GM19438 (cell line): ENCODE measurements at regions not wholly inside any gene's neighbourhood (a gene's known extent, or its start where the extent isn't known, plus 50 kb on each side); places are given as distances from the start of the nearest gene placed in this dataset.

Source experiments
- ATAC-seq: cut with Tn5 transposase; IDR thresholded peaks from one replicate; pipeline ENCODE4 v1.9.1; 2021; ENCODE audit warnings: low read depth; ENCODE audit not compliant: unreplicated experiment

GRCh38 chr3:187821616-187822317, 76.5 kb upstream of the BCL6 start:
- no peak for ATAC-seq

- no peak for ATAC-seq
Measured at GRCh38 chr3:187822402-187822801, 77.1 kb upstream of the BCL6 start.

GRCh38 chr3:187823746-187824145, 78.5 kb upstream of the BCL6 start:
- no peak for ATAC-seq

- ATAC-seq, result no peak
Measured at GRCh38 chr3:187827723-187828122, 82.5 kb upstream of the BCL6 start.

GRCh38 chr3:187828579-187829452, 83.5 kb upstream of the BCL6 start:
- ATAC-seq, result peak; percentile 82

GRCh38 chr3:187830181-187830580, 84.9 kb upstream of the BCL6 start:
- no peak for ATAC-seq

- no peak for ATAC-seq
Measured at GRCh38 chr3:187831125-187832051, 86.1 kb upstream of the BCL6 start.

- no peak for ATAC-seq
Measured at GRCh38 chr3:187832202-187832601, 86.9 kb upstream of the BCL6 start.

- ATAC-seq, result no peak
Measured at GRCh38 chr3:187833375-187833774, 88.1 kb upstream of the BCL6 start.

- no peak for ATAC-seq
Measured at GRCh38 chr3:187833799-187834578, 88.7 kb upstream of the BCL6 start.

GRCh38 chr3:187836823-187837770, 91.8 kb upstream of the BCL6 start:
- no peak for ATAC-seq

GRCh38 chr3:187838016-187838540, 92.8 kb upstream of the BCL6 start:
- no peak for ATAC-seq

- ATAC-seq, result no peak
Measured at GRCh38 chr3:187839422-187839821, 94.2 kb upstream of the BCL6 start.

- ATAC-seq, result no peak
Measured at GRCh38 chr3:187840856-187841255, 95.6 kb upstream of the BCL6 start.

GRCh38 chr3:187841560-187841959, 96.3 kb upstream of the BCL6 start:
- ATAC-seq, result no peak

GRCh38 chr3:187843654-187844053, 98.4 kb upstream of the BCL6 start:
- no peak for ATAC-seq

- no peak for ATAC-seq
Measured at GRCh38 chr3:187844708-187845107, 99.4 kb upstream of the BCL6 start.

- ATAC-seq, result no peak
Measured at GRCh38 chr3:187845826-187846225, 100.6 kb upstream of the BCL6 start.

- no peak for ATAC-seq
Measured at GRCh38 chr3:187848401-187848800, 103.1 kb upstream of the BCL6 start.
